Smooth muscle cell (in vitro differentiated cells): ENCODE measurements at regions not wholly inside any gene's neighbourhood (a gene's known extent, or its start where the extent isn't known, plus 50 kb on each side); places are given as distances from the start of the nearest gene placed in this dataset. TPM values are rescaled to one million over a fixed set of nuclear protein-coding genes. Genes with fewer than 3 reads are reported as not detected.

Experiments used
- DNase-seq: peaks from one replicate; lab custom pipeline; 2025; ENCODE audit not compliant: unreplicated experiment; lab: John Stamatoyannopoulos, UW
- H2AFZ ChIP-seq: fragments of 200-600 bp; sonication (generic); 2 replicates; pipeline ENCODE4 v1.6.0; 2016; ENCODE audit warnings: antibody characterized with exemption, low read depth, mild to moderate bottlenecking
- H3F3A ChIP-seq: fragments of 200-600 bp; sonication (generic); 2 replicates; pipeline ENCODE4 v1.6.0; 2017; ENCODE audit warnings: antibody characterized with exemption, low read depth
- H3K27ac ChIP-seq: fragments of 200-600 bp; sonication (generic); 2 replicates; pipeline ENCODE4 v1.5.1; 2016; ENCODE audit warnings: low read depth, mild to moderate bottlenecking
- H3K27me3 ChIP-seq: fragments of 200-600 bp; sonication (generic); 2 replicates; pipeline ENCODE4 v1.6.1; 2016; ENCODE audit warnings: low read depth, mild to moderate bottlenecking
- H3K36me3 ChIP-seq: fragments of 200-600 bp; sonication (generic); 2 replicates; pipeline ENCODE4 v1.5.1; 2016; ENCODE audit warnings: low read depth
- H3K4me1 ChIP-seq: fragments of 200-600 bp; sonication (generic); 2 replicates; pipeline ENCODE4 v1.5.1; 2016; ENCODE audit warnings: low read depth
- H3K4me2 ChIP-seq: fragments of 200-600 bp; sonication (generic); 2 replicates; pipeline ENCODE4 v1.6.0; 2016; ENCODE audit warnings: mild to moderate bottlenecking
- H3K4me3 ChIP-seq: fragments of 200-600 bp; sonication (generic); 2 replicates; pipeline ENCODE4 v1.5.1; 2016; ENCODE audit warnings: mild to moderate bottlenecking
- H3K79me2 ChIP-seq: fragments of 200-600 bp; sonication (generic); 2 replicates; pipeline ENCODE4 v1.6.0; 2016; ENCODE audit warnings: low read depth, mild to moderate bottlenecking
- H3K9ac ChIP-seq: fragments of 200-600 bp; sonication (generic); 2 replicates; pipeline ENCODE4 v1.6.0; 2016; ENCODE audit warnings: low read depth
- H3K9me3 ChIP-seq: fragments of 200-600 bp; sonication (generic); replicated peaks from 2 replicates; pipeline ENCODE4 v1.5.1; 2016; ENCODE audit warnings: low read depth
- H4K20me1 ChIP-seq: fragments of 200-600 bp; sonication (generic); 2 replicates; pipeline ENCODE4 v1.6.0; 2016; ENCODE audit warnings: low read depth
- CTCF ChIP-seq: fragments of 200-600 bp; sonication (generic); IDR thresholded peaks from 2 replicates; pipeline ENCODE4 v1.5.1; 2017; ENCODE audit warnings: borderline replicate concordance, mild to moderate bottlenecking, antibody characterized with exemption; ENCODE audit not compliant: insufficient read depth, poor library complexity, severe bottlenecking
- WGBS: methylation state at CpG from one replicate; pipeline ENCODE4 v1.1.7; 2016; ENCODE audit warnings: low lambda C conversion rate; 5-methylcytosine and 5-hydroxymethylcytosine counted together
- small RNA-seq: library from RNA; depleted of rRNA; stranded (forward); fragments of <200 nt; gene quantifications from one replicate; pipeline ENCODE3, GENCODE V24; 2014

GRCh38 chr2:173854141-173854540 lies 111.0 kb downstream of the SP3 start:
- H3K27ac ChIP-seq: no peak overlapping the region
- no peak for TF ChIP-seq CTCF
- no peak overlapping the region for H3K4me2 ChIP-seq
- H3K9ac ChIP-seq: no peak overlapping the region
- H3K36me3 ChIP-seq: no peaks in the 10 kb centered on the region
- H3K4me1 ChIP-seq: no peaks in the 10 kb centered on the region
- H3K27me3 ChIP-seq: no peaks in the 10 kb centered on the region
- no peak for DNase-seq
- no peaks in the 10 kb centered on the region for H4K20me1 ChIP-seq
- H3K9me3 ChIP-seq: no peaks in the 10 kb centered on the region
- H3K4me3 ChIP-seq: no peak overlapping the region
- 98% methylated on average over 6 of the region's 6 CpGs for WGBS
- H3F3A ChIP-seq: no peaks in the 10 kb centered on the region
- no peak overlapping the region for H2AFZ ChIP-seq
- H3K79me2 ChIP-seq: no peaks in the 10 kb centered on the region

GRCh38 chr2:173854840-173855239 lies 110.3 kb downstream of the SP3 start:
- no peaks in the 10 kb centered on the region for H3K4me1 ChIP-seq
- H3K4me3 ChIP-seq: no peak overlapping the region
- no peaks in the 10 kb centered on the region for H3K9me3 ChIP-seq
- H2AFZ ChIP-seq: no peak overlapping the region
- TF ChIP-seq CTCF: no peak
- no peaks in the 10 kb centered on the region for H3F3A ChIP-seq
- H3K27ac ChIP-seq: no peak overlapping the region
- no peak overlapping the region for H3K4me2 ChIP-seq
- 80% methylated on average over 5 of the region's 5 CpGs for WGBS
- no peak for DNase-seq
- no peak overlapping the region for H3K9ac ChIP-seq
- no peaks in the 10 kb centered on the region for H3K27me3 ChIP-seq
- no peaks in the 10 kb centered on the region for H3K79me2 ChIP-seq
- H4K20me1 ChIP-seq: no peaks in the 10 kb centered on the region
- H3K36me3 ChIP-seq: no peaks in the 10 kb centered on the region

DNA sequence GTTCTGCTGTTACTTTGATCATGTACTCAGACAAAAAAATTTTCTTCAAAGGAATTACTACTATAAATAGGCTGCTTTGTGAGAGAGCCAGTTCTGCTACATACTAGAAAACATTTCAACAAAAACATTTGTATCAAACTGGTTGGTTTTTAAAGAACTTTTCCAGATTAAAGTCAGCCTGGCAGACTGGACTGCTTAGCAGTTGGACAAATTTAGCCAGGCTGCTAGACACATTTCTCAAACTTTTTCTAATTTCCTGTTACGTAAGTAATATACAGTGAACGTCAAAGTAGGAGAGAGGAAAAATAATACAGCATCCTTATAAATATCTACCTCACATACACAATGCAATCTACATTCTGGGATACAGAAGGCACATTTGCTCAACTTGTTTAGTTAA lies 109.5 kb downstream of the SP3 start:
- Histone ChIP-seq H3F3A (no peaks in the 10 kb centered on the region), H3K4me2 (no peak overlapping the region), H3K9ac (no peak overlapping the region), H3K36me3 (no peaks in the 10 kb centered on the region), H3K9me3 (no peaks in the 10 kb centered on the region), H3K4me1 (no peaks in the 10 kb centered on the region), H3K27me3 (no peaks in the 10 kb centered on the region), H3K4me3 (no peak overlapping the region), H3K27ac (no peak overlapping the region), H2AFZ (no peak overlapping the region), H4K20me1 (no peaks in the 10 kb centered on the region), H3K79me2 (no peaks in the 10 kb centered on the region)
- 77% methylated on average over 2 of the region's 2 CpGs for WGBS
- no peak for DNase-seq
- no peak for TF ChIP-seq CTCF

Small RNAs in the stretch of these regions (small RNA-seq; reads per million reads assigned to genes)
- gene AC013410.2: not detected
